ENCODE measurements at regions not wholly inside any gene's neighbourhood (a gene's known extent, or its start where the extent isn't known, plus 50 kb on each side); places are given as distances from the start of the nearest gene placed in this dataset.

DNA sequence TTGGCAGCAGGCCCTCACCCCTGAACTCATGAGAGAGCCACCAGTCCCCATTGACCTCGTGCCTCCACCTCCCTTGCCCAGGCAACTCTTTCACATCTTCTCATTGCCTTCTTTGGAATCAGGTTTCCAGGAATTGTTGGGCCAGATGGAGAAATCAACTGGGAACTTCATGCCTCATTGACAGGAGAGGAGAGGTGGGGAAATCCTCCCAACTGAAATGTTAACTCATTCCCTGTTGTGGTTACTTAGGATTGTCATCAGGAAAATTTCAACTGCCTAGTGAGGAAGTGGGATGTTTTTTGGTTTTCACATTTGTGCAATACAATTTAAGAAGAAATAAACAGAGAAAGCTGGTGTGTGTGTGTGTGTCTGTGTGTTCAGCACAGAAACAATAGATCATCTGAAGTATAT is 106.6 kb upstream of the INHBA start:
- DNase-seq (ENCODE audit: extremely low spot score, insufficient read length, low read depth): no peak
- FAIRE-seq: no peak

DNA sequence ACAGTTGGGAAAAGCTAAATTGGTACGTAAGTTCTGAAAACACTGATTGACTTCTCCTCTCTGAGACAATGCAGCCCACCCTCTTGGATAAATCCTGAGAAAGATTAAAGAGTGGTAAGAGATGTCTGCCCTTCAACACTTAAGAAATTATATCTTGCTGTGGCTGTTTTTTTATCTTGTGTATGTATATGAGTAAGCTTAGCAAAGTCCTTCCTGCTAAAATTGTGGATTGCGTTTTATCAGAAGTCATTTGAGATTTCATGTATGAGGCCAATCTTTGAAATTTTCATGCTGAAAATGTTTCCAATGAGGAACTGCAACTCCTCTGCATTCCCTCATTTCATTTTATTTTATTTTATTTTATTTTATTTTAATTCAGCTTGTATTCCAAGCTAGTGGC is 106.2 kb upstream of the INHBA start:
- DNase-seq (ENCODE audit: extremely low spot score, insufficient read length, low read depth): no peak
- FAIRE-seq: no peak

DNA sequence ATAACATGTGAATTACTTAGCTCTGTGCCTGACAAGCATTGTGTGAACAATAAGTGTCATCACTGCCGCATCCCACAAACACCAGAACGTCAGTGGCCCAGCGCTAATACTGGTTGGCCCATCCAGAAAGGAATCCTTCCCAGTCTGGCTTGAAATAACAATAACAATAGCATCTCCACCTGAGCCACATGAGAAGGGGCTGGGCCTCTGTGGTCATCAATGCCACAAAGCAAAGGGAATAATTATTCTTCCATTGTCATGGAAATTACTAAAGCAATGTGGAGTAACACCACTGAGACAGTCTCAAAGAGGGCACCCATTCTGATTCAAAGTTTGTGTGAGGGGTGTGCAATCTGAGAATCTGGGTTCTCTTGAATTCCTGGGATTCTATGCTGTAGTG is 105.7 kb upstream of the INHBA start:
- FAIRE-seq (no peak), DNase-seq (ENCODE audit: extremely low spot score, insufficient read length, low read depth) (no peak)

DNA sequence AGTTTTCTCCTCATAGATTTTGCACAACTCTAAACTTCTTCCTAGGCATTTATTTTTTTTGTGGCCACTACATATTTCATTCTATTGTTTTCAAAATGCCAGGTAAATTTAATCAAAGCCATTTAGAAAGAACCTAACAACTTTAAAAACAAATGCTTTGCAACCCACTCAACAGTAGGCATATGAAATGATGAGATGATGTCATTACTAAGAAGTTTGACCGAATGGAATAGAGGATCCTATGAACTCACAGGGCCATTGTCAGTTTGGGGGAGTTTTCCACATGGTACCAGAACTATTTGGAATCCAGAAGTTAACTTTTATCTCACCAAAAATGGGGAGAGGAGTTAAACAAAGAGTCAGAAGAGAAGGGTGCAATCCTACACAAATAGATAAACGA is 100.7 kb upstream of the INHBA start:
- FAIRE-seq (no peak), DNase-seq (ENCODE audit: extremely low spot score, insufficient read length, low read depth) (no peak)

DNA sequence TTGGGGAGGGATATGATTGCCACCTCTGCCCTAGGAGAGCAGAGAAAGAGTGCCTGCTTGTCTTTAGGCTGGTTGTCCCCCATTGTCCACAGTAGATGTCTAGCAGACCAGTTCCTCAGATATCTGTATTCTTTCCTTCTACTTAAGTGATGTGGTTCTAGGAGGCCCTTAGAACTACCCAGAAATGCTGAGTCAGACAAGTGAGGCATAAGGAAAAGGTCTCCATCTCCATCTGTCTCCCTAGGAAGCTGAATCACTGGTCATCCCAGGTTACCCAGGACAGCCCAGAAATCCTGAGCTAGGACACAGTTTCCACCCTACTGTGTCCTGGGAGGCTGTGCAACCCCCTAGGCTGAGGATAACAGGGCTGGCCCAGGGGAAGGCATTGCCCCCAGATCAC is 93.4 kb upstream of the INHBA start:
- no peak for DNase-seq (ENCODE audit: extremely low spot score, insufficient read length, low read depth)
- no peak for FAIRE-seq

DNA sequence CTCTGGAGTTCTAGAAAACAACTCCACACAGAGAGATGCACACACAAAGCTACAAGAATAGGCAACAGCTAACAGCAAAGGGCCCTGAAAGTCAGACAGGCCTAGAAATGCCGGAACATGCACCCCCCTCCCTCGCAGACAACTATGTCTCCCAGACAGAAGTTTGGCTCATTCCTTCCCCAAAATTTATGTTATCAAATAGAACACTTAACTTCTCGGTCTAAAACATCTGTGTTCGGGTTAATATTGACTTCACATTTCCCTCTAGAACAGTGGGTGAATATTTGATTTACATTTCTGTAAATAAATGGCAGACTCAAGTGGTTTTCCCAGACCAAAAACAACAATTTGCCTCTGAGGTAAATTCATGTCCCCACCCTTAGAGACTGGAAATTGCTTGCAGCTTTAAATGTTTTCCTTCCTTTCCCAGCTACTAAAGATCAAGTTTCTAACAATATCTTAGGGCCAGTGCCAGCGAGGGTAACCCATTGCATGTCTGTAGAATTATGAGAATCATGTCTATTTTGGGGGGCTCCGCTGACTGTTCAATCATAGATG is 92.5 kb upstream of the INHBA start:
- FAIRE-seq: no peak
- no peak for DNase-seq (ENCODE audit: extremely low spot score, insufficient read length, low read depth)

DNA sequence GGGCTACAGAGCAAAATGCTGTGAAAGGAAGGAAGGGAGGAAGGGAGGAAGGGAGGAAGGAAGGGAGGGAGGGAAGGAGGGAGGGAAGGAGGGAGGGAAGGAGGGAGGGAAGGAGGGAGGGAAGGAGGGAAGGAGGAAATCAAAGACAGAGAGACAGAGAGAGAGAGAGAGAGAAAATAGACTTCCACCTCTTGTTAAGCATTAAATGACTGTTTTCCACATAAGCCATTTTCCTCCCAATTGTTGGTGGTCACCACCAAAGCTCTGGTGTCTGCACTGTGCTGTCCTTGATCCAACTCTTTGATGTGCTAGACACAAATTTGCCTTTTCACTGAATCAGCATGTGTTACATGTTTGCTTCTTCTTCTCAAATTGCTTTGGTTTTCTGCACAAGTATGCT is 90.7 kb upstream of the INHBA start:
- DNase-seq (ENCODE audit: extremely low spot score, insufficient read length, low read depth) (no peak), FAIRE-seq (no peak)

DNA sequence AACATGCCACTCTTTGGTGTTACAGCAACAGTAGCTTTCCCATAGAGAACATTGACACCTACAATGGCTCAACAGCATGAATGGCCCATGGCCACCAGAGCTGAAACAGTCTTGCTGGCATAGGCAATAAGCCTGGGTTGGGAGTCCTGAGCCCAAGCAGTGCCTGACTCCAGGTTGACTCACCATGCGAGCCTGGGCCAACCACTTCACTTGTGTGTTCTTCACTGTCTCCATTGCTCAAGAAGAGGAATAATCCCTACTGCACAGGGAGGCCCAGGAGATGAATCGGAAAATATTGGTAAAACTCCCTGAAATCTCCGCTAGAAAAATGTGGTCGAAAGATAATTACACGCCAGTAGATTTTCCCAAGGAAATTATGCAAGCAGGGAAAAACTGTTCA is 89.2 kb upstream of the INHBA start:
- no peak for DNase-seq (ENCODE audit: extremely low spot score, insufficient read length, low read depth)
- no peak for FAIRE-seq

DNA sequence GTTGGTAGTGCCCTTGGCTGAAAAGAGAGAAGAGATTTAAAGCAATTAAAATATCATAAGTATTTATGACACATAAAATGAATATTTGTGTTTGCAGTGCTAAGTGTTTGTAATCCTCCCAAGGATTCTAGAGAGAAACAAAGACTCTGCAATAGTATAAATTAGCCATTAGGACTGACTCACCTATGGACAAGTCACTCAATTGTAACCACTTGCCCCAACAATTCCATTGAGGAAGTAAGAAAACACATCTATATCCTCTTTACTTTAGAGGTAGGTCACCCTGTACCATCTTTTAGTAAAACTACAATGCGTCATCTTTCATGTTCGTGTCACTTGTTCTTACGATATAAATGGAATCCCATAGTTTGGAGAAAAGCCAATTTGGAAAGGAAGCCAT is 85.7 kb upstream of the INHBA start:
- DNase-seq (ENCODE audit: extremely low spot score, insufficient read length, low read depth): no peak
- FAIRE-seq: no peak

DNA sequence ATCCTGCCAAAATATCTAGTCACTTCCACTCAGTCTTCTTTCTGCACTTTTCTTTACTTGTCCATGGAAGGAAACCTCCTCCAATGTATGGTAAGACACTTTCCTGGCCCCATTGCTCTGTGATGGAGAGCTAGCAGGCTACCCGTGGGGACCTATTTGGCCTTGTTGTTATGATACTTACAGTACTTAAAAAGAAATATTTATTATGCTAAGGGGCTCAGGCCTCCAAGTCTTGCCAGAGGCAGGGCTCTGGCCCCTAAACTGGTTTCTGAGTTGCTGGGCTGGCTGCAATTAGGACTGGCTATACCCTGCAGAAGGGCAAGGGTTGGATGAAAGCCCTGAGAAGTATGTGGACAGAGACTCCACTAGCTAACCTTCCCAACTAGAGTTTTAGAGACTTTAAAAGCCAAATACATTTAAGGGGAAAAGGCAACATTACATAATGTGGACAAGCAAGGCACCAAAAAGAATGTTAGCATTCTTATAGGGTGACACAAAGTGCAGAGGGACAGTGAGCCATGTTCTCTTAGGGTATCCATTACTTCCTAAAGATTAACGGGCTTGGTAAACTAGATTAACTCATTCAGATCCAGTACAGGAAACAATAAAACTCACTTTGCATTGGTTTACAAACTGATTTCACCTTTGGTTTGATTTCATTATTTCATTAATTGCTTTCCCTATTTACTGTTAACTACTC is 84.9 kb upstream of the INHBA start:
- FAIRE-seq: no peak
- no peak for DNase-seq (ENCODE audit: extremely low spot score, insufficient read length, low read depth)

DNA sequence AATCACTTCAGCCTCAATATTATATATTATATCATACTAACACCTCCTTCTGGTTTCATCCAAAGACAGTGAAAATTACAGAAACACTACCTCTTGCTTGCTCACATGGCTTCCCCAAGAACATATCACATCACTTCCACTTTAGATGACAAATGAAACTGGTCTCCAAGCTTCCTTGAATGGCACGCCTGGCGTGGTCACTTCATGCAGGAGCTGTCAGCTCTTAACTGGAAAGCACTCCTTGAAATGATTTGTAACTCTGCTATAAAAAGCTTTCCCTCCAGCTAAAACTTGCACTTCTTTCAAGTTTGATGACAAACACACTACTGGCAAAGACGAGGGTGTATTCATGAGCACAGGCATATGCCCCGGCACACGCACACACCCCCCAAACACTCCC is 84.1 kb upstream of the INHBA start:
- DNase-seq (ENCODE audit: extremely low spot score, insufficient read length, low read depth) (no peak), FAIRE-seq (no peak)

DNA sequence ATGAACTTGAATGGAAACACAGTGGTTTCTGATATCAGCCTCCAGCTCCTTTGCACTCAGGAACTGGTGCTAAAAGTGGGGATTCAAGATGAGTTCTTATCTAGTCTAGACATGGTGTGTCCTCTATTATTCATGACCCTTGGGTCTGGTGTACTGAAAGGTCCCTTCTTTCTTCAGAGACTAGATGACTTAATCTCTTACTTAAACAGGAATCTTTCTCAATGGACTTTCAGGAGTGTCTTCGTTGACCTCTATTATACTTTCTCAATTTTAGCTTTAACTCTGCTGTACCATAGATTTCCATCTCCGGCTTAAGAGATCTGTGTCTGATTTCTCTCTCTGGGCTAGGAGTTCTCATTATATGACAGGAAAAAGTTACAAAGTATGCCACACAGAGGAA is 83.5 kb upstream of the INHBA start:
- DNase-seq (ENCODE audit: extremely low spot score, insufficient read length, low read depth) (no peak), FAIRE-seq (no peak)

DNA sequence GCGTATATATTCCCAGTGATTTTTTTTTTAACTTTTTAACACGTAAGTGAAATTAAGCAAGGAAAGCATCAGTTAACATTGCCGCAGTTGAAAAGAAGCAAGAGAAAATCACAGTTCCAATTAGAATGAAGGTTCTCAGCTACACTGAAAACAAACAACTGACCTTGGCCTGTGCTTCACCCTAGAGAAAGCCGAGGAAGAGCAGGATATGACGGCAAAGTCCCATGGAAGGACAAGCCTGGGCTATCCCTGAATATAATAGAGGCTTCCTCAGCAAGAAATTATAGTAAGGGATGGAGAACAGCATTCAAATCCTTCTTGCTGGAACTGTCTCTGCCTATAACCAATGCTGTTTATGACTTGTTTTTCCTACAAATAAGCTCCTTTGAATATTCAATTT is 83.0 kb upstream of the INHBA start:
- no peak for FAIRE-seq
- no peak for DNase-seq (ENCODE audit: extremely low spot score, insufficient read length, low read depth)

DNA sequence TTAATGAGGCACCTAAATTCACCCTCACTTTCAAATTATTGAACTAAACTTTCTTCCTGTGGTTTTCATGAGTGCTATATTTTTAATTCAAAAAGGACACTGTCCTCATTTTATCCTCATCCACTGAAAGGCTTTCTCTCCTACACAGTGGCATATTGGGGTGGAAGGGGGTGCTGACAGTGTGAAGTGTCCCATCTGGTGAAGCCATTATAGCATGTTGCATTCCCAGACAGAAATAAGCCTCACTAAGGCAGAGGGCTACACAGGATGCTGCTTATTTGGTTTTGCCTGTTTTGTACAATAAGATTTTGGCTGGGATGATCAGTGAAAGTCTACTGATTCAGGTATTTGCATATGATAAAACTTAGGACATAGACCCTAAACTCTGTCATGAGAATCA is 82.4 kb upstream of the INHBA start:
- no peak for FAIRE-seq
- no peak for DNase-seq (ENCODE audit: extremely low spot score, insufficient read length, low read depth)

DNA sequence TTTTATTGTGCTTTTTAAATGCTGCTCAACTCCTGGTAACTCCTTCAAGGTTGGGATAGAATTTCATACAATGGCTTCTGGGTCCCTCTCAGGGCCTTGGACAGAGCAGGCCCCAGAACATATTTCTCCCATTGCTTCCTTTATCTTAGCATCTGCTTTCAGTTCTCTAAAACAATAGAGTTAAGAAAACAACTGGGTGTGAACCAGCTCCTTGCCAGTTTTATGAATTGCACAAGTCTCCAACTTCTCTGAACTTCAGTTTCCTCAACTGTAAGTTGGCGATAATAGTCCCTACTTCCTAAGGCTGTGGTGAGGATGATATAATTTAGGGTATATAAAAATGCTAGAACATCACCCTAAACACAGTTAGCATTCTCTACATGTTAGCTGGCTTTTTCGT is 77.0 kb upstream of the INHBA start:
- no peak for FAIRE-seq
- no peak for DNase-seq (ENCODE audit: extremely low spot score, insufficient read length, low read depth)

DNA sequence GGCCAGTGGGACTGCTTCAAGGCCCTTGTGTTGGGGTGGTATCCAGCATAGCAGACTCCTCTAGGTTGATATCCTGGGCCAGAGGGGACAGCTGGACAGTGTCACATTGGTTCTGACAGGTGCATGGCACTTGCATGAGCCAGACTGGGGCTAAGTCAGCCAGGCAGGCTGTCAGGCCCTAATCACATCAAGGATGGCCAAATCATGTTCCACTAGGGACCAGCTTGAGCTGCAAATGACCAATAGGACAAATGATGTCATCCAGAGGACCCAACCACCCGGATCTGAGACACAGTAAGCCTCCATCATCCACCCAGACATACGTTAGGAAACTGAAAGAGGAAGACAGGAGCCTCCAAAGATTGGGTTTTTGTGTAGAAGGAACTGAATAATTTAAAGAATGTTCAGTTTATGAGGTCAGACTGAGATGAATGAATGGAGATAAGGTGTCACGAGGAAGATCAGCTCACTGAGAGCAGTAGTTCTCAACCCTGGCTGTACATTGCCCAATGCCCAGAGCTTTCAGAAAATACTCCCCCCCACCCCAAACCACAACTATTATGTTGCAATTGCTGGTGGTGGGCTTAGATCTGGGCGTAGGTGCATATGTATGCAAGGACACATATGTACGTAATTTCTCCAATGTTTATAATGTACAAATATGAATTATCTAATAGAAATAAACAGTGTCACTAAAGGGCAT is 75.2 kb upstream of the INHBA start:
- DNase-seq (ENCODE audit: extremely low spot score, insufficient read length, low read depth): no peak
- no peak for FAIRE-seq

DNA sequence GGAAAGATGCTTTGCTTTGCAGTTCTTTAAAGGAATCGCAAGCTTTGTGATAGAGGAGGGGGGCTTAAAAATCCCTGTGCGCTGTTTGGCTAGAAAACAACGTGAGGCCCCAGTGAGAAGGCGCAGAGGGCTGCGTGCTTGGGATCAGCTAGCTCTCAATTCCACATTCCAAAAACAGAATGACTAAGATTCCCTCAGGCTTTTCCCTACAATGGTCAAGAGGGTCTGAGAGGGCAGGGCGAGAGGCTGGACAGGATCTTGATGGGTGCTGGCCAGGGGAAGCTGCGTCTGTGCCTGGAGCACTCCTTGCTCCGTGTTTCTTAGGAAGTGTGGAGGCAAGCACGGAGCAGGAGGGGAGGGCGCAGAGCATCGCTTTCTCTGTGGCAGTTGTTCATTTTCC is 72.1 kb upstream of the INHBA start:
- no peak for DNase-seq (ENCODE audit: extremely low spot score, insufficient read length, low read depth)
- FAIRE-seq: no peak

DNA sequence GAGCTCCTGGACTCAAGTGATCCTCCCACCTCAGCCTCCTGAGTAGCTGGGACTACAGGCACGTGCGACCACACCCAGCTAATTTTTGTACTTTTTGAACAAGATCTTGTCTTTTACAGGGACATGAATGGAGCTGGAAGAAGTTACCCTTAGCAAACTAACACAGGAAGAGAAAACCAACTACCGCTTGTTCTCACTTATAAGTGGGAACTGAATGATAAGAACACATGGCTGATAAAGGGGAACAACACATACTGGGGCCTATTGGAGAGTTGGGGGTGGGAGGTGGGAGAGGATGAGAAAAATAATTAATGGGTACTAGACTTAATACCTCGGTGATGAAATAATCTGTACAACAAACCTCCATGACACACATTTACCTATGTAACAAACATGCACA is 70.9 kb upstream of the INHBA start:
- no peak for DNase-seq (ENCODE audit: extremely low spot score, insufficient read length, low read depth)
- FAIRE-seq: no peak

DNA sequence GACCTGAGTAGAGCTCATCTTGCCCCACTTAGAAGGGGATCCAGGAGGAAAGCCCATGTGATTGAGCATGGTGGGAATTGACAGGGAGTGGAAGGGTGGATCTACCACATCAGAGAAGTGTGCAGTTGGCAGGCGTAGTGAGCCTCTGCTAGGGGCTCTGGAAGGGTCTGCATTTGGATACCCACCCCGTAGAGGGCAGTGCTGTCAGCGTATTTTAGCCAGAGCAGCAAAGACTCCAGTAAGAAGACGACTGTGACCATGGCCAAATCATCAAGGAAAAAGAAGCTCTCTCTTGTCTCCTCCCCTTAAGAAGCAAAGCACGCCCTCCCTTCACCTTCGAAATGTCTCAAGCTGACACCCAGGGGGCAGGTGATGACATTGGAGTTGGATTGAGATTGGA is 68.8 kb upstream of the INHBA start:
- DNase-seq (ENCODE audit: extremely low spot score, insufficient read length, low read depth) (no peak), FAIRE-seq (no peak)

DNA sequence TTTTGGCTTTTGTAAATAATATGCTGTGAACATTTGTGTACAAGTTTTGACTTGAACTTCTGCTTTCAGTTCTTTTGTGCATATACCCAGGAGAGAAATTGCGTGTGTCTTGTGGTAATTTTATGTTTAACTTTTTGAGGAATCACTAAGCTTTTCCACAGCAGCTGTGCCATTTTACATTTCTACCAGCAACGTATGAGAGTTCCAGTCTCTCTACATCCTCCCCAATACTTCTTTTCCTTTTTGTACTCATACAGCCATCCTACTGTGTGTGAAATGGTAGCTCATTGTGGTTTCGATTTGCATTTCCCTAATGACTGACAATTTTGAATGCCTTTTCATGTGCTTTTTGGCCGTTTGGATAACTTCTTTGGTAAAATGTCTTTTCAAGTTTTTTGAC is 66.3 kb upstream of the INHBA start:
- DNase-seq (ENCODE audit: extremely low spot score, insufficient read length, low read depth) (no peak), FAIRE-seq (no peak)

DNA sequence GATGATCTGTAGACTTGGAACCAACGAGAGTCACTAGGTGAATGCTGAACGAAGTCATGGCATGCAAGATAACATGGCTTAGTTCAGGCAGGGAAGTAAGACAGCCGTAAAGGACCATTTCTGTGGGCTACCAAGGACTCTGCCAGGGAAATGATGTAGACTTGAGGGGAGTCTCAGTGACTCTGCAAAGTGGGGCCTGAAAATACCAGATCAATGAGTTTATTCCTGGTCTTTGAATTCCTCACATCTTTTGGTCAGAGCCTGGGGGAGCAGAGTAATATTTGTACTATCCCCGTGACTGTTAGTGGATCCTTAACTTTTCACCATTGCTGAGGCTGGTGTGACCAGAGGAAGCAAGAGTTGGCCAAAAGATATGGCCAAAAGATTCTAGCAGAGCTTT is 60.7 kb upstream of the INHBA start:
- DNase-seq (ENCODE audit: extremely low spot score, insufficient read length, low read depth) (no peak), FAIRE-seq (no peak)

DNA sequence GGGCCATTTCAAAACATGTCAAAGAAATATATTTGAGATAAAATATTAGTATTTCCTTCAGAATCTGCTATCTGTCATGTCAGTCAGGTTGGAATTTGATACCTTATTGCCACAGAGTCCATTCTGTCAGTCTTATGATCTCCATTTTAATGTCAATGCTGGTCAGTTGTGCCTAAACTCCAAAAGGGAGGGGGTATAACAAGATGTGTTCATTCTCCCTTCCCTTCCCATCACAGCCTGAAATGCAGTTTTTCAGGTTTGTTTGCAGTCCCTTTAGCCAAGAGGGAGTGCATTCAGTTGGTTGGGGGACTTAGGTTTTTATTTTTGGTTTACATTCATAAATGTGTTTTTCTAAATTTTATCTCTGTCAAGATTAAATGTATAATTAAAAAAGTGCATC is 59.8 kb upstream of the INHBA start:
- FAIRE-seq: no peak
- DNase-seq (ENCODE audit: extremely low spot score, insufficient read length, low read depth): no peak

Measured in GM18507 (cell line).